ENCODE measurements at regions not wholly inside any gene's neighbourhood (a gene's known extent, or its start where the extent isn't known, plus 50 kb on each side); places are given as distances from the start of the nearest gene placed in this dataset.
"Not testable (repeated sequence)": the region's sequence is repeated elsewhere in the genome, so short reads cannot be mapped to it uniquely, and the experiment has no call there.

DNA sequence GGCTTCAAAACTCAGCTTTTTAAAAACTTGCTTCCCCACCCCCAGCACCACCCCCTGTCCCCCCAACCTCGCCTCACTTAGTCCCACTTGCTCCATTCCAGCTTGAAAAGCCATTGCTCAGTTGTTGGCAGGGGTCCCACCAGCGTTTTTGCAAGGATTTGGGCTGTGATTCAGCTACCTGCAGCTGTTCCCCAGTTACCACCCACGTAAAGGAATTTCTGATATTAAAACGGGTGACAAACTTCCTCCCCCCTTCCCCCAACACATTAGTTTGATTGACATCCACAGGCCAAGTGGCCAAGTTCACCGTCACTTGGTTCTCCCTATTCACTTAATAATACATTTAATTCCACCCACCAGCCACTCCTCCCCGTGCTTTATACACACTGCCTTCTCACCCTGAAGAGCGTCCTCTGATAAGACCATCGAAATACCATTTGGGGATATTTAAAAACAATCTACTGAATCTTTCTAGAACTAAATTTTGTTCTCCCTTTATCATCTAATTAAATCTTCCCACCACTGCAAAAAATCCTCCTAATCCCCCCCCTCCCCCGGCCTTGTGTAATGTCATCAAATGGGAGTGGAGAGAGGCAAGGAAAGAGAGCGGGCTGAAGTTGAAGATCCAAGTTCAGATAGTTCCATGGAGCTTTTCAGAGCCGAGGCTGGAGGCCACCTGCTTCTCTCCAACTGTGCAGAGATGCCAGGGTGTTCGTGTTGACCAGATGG, 55.1 kb downstream of the SOX9 start:
- DNase-seq, result no peak

DNA sequence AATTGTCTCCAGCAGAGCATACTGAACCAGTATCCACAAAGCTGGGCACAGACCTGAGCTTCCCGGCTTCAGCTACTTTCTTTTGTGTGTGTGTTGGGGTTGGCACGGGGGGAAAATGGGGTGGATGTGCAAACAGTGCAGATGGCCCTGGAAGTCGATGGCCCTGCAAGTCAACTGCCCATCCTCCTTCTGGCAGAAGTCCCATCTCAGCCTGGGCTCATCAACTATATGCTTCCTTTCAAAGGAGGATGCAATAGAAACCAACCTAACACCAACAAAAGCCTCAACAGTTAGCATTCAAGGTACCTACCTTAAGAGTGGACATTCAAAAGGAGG, 55.7 kb downstream of the SOX9 start:
- no peak for DNase-seq

DNA sequence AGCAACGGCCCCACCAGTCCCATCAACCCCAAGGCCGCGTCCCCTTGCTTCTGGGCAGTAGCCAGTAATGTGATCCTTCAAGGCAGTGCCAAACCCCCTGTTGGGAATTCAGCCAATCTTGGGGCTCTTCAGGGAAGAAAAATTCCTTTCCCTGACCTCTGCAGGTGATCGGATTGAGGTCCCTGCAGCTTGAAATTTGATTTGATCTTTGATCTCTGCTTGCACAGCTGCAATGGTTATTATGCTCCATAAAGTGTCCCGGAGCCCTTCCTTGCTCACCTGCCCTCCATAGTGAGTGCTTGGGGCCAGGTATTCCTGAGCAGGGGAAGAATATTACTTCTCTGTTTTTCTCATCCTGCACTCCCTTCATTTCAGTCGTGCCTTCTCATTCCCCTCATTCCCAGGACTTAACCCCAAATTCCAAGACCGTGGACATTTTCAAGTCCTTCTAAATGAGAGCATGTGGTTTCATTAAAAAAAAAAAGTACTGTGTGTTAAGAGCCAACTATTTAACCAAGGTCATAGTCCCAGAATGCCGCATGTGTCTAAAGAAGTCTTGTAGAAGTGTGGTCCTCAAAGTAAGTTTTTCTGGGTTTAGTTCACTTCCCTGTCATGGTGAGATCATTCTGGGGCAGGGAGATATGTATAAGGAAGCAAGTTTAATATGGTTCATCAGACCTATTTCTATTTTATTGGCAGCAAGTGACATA, 56.3 kb downstream of the SOX9 start:
- no peak for DNase-seq

DNA sequence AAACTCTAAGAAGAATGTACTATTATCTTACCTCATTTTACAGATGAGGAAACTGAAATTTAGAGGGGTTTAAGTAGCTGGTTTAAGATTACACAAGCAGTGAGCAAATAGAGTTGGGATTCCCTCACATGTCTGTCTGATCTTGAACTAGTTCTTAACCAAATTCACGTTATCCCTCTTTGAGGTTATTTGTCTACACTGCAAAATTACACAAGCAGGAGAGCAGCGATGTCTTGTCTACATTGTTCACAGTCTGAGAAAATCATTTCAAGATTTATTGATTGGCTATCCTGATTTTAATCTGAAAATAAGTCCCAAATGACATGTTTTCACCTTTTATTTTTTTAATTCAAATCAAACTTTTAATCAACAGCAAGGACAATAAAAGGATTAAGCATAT, 56.9 kb downstream of the SOX9 start:
- no peak for DNase-seq

DNA sequence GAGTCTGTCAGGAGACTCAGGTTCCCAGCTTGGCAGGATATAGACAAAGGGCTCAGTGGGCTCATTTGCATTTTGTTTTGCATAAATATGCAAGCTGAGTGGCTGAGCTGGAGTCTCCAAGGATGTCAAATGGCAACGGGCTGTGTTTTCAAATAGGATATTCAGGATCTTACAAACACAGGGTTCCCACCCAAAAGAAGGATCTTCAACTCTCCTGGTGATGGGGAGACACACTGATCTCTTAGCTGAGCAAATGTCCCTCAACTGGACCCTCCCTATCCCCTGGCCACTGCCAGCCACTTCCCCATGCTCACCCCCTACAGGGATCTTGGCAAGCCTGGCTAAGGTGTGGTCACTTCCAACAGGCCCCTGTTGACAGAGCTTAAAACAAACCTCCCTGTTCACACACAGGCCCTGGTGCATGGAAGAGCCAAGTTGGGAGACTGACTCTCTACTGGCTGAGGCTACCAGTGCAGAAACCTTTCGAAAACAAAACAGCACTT, 61.6 kb downstream of the SOX9 start:
- DNase-seq, result no peak

DNA sequence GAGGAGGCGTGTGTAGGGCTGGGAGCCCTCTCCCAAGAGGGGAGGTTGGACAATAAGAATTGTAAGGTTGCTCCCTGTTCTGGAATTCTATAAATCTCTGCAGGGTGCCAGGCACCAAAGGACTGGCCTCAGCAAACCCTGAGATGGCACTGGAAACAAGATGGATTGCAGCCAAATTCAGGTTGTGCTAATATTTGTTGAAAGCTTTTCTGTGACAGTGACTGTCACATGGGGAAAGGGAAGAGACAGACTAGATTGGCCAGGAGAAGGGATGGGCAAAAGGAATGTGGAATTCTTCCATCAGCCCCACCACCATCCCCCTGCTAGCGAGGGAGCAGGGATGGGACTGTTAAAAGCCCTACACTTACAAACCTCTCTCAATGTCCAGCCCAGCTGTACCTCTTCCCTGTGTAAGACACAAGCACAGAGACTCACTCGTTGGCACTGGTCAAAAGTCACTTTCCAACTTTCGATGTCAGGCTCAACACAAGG, 62.4 kb downstream of the SOX9 start:
- DNase-seq, result no peak

DNA sequence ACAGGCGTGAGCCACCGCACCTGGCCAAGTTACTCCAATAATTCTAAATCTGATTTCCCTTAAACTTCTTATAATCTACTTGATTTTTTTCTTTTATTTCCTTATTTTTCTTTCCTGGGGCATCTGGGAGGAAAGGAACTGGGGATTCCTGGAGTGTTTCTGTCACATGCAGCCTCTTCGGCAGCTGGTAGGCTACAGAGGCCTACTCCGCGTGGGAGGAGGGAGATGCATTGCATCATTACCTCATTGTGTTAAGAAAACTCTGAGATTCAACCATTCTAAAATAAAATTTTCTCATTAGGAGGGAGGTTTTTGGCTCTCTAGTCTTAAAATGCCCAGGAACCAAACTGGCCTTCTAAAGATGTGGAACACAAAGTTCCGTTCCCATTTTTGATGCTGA, 64.0 kb downstream of the SOX9 start:
- DNase-seq, result no peak

DNA sequence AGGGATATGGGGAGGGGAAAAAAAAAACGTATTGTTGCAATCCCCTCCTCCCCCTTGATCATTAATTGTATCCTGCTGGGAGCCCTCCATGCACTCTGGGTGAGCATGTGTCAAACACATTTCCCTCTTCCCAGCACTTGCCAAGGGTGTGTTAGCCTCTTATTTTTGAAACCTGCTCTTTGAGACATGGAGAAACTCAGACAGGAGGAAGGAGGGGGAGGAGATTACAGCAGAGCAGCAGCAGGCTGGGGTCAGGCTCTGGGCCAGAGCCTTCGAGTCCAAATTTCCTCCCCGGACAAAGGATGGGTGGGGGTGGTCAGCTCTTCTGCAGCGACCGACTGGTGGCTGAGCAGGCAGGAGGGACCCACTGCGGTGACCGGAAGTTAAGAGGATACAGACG, 64.7 kb downstream of the SOX9 start:
- DNase-seq, result no peak

DNA sequence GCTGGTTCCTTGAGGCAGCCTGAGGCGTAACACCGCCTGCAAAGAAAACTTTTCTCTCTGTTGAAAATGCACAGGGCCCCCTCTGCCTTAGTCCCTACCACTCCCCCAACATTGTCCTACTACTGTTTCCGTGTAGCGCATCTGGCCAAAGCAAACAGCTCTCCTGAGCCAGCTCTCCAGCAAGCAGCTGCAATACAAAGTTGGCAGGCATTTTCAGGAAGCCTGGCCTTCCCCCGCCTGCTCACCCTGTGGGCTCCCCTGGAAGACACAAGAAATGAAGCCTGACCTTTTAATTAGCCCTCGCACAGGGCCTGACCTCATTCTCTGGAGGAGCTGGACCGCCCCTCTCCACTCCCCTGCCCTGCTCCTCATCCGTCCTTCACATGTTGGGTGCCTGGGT, 66.7 kb downstream of the SOX9 start:
- DNase-seq, result no peak

DNA sequence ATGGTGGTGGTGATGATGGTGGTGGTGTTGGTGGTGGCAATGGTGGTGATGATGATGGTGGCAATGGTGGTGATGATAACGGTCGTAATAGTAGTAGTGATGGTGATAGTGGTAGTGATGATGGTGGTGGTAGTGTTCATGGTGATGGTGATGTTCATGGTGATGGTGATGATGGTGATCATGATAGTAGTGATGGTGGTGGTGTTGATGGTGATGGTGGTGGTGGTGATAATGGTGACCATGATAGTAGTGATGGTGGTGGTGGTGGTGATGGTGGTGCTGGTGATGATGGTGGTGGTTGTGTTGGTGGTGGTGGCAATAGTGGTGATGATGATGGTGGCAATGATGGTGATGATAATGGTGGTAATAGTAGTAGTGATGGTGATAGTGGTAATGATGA, 68.0 kb downstream of the SOX9 start:
- no peak for DNase-seq

DNA sequence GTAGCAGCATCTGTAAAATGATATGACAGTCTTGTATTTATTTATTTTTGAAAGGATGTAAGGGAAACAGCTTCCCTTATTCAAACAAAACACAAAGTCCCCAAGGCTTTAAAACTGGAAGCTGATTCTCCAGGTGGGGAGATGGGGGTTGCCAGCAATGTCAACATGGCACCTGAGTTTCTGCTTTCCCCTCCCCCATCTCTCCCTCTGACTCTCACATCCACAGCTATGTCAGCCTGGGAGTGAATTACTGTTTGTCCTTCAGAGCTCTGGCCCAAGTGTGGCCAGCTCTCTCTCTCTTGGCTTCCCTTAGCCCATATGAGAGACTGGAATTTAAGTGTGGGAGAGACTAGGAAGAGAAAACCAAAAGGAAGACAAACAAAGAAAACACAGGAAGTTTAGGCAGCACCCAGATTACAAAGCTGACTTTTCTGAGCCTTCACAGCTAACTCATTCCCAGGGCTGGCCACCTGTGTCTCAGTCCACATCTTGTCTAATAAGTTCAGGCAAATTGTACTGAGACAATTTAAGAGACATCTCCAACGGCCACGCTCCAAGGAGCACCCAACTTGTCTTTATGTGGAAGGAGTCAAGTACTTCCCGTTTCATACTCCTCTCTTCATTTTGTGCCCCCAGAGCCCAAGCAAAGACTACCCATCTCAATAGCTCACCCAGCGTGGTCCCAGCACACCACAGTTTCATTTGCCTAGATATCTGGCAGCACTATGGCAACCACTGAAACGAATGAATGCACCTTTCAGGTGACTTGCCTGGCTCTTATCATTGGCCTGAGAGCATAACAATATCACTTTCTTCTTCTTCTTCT, 69.2 kb downstream of the SOX9 start:
- no peak for DNase-seq

DNA sequence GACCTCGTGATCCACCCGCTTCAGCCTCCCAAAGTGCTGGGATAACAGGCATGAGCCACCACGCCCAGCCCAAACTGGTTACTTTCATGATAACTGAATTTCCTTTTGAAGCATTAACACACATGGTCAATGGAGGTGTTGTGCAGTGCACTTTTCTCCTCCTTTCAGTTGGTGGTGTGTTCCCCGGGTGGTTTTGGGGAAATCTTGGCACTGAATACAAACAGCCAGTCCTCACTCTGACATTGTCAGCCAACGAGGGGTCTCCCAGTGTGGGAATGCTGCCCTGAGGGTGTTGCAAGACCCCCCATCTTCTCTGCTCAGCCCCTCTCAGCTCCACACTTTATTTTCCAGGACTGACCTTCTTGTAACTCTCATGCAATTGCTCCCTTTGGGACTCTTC, 70.5 kb downstream of the SOX9 start:
- DNase-seq, result no peak

DNA sequence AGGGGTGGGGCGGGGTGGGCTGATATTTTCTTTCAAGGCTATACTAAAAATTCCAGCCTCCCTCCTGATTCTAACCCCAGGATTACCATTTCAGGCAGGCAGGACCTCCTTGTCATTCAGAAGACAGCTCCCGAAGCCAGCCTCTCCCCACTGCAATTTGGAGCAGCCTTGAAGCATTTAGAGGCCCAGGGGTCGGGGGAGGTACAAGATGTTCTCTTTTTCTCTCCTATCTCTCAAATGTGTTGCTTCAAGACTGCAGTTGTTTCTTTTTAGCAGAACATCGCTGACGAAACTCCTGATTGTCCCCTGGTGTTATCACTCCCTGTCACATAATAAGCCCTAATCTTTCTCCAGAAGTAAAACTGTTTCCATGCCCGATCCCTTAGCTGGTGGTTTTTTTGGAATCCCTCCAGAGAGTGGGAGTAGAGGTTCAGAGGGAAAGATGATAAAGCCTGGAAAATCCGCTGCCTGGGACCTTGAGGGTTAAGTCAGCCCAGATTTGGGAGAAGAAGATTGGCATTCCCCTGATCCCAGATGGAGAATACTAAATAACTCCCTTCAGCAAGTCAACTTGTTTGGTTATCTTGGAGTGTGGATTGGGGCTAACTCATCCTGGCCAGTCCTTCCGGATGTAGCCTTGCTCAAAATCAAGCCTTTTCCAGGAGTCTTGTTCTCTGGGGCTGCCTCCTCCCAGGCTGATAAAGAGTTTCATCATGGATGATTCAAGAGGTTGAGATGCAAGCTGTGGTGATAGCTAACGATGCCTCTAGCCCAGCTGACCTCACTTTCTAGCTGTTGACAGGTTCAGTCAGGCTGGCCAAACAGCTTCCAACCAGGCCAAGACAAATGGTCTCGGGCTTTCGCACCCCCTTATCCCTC, 71.3 kb downstream of the SOX9 start:
- no peak for DNase-seq

DNA sequence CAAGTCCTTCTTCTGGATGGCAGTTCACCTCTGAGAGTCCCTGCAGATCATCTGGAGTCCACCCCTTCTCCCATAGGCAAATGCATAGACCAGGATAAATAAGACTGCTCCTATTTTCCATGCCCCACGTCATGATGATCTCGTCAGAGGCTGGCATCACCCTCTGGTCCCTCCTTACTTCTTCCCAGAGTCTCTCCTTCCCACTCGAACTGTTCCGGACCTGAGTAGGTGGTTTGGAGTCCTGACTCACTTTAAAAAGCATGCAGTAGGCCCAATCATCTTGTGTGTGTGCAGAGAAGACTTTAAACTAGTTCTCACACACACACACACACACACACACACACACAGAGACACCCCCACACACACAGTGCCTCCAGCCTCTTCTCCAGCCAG, 72.0 kb downstream of the SOX9 start:
- DNase-seq, result no peak

DNA sequence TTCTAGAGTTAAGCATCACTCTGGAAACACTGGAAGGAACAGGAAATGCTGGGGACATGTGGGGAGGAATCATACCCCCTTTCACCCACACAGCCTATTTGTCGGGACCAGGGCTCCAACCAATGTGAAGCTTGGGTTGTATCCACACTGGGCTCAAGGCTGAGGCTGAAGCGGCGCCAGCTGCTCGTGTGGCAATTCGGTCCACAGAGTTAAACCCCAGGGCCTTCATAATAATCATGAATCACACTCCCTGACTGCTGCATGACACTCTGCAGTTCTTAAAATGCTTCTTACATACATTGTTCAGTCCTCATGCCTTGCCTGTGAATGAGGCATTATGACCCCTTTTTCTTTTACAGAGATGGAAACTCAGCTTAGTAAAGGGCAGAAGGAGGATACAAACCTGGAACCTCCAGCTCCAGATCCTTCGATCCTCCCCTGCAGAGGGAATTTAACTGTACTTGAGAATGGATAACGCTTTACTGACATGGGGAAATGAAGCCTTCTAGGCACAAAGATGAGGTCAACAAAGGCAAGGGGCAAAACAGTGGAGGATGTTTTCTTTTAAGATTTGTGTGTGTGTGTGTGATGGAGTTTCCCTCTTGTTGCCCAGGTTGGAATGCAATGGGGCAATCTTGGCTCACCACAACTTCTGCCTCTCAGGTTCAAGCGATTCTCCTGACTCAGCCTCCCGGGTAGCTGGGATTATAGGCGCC, 72.7 kb downstream of the SOX9 start:
- no peak for DNase-seq

DNA sequence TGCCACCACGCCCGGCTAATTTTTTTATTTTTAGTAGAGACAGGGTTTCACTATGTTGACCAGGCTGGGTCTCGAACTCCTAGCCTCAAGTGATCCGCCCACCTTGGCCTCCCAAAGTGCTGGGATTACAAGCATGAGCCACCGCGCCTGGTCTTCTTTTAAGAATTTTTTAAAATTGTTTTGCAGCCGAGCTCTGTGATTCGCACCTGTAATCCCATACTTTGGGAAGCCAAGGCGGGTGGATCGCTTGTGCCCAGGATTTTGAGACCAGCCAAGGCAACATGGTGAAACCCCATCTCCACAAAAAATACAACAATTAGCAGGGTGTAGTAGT, 73.3 kb downstream of the SOX9 start:
- DNase-seq, result not testable (repeated sequence)

DNA sequence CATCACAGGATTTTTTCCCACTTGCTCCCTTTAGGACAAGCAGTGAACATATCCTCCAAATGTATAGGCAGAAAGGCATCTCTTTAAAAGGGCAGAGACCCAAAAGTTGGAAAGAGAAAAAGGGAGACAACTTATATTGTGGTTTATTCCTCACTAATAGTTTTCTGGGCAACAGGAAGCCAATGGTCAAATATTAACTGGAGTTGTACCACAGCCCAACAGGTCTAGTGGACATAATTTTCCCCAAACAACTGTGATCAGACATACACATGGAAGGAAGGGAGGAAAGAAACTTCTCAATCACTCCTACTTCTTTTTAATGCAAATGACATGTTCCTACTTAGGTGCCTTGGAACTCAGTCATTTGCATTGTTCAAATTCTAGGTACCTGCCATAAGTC, 78.4 kb downstream of the SOX9 start:
- no peak for DNase-seq

DNA sequence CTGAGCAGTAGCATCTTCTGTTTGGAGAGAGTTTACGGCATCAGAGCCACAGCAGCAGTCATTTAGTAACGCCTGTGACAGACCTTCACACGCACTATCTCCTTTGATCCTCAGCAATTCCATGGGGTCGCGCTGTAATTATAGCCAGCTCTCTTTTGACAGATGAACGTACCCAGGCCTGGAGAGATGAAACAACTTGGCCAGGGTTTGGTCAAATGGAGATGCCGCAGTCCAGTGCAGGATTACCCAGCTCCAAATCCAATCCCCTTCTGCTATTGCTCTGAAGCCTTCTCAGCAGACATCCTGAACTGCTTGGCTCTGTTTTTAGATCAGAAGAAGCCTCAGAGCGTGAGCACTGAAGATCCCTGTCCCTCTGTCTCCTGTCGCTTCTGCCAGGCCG, 83.9 kb downstream of the SOX9 start:
- no peak for DNase-seq

DNA sequence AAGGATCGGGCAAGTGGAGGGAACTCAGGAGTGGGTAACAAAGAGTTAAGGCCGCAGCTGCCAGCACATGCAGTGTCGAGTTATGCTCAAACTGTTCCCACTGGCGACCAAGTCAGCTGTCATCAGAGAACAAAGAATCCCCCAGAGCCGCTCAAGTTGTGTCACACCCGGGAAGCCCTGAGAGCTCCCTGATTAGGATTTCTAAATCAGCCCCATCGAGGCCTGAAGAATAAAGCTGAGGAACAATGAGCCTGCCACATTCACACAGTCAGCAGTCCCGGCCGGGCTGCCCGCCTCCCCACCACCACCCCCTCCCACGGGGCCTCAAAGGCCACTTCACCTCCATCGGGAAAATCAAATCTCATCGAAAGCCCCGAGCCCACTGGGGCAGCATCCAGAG, 84.5 kb downstream of the SOX9 start:
- no peak for DNase-seq

DNA sequence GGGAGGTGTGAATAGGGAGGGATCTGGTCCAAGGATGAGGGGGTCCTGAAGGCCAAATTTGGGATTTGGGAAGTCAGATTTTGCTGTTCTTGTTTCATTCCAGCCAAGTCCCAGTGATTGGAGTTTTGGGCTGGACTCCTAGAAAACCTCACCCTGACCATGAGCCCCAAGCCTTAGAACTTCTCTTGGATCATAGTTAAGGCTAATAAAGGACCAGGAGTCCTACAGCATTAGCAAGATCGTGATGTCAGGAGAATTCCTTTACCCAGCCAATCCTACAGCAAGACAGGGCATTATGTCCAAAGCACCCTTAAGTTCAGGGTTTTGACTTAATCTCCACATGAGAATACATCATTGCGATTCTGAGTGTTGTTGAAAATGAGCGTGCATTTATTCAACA, 85.0 kb downstream of the SOX9 start:
- no peak for DNase-seq

DNA sequence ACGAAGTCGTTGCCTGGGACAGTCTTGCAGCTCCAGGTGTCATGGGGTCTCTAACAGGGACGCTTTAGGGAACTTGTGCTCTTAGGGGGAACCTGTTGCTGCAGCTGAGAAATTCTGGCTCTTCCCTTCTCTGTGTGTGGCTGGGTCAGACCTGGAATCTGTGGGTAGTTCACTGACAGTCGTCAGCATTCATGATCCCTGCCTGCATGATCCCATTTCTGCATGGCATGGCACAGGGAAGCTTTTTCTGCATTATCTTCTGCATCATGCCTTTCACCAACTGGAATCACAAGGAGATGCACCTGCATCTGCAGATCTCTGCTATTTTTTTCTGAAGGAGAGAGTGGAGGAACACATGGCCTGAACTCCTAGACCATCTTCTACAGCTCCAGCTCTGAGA, 85.6 kb downstream of the SOX9 start:
- no peak for DNase-seq

DNA sequence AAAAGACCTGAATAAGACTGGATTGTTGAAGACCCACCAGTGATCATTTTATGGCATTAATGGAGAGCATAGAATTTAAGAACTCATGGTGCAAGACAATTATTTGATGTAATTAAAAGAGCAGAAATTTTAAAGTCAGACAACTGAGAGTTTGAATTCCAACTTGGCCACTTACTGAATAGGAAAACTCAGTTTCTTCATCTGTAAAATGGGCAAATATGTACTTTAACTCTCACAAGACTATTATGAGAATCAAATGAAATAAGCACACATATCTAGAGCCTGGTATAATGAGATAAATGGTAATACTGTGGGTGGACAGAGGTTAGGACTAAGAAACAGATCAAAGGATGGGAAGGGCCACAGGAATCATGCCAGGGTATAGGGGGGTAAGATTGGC, 88.0 kb downstream of the SOX9 start:
- DNase-seq, result no peak
